Caco-2 (cell line): ENCODE measurements at regions not wholly inside any gene's neighbourhood (a gene's known extent, or its start where the extent isn't known, plus 50 kb on each side); places are given as distances from the start of the nearest gene placed in this dataset.

ENCODE experiments used
- BruUV-seq: library from RNA; stranded (reverse); fragments of 400-500 nt; replicated peaks from 2 replicates; lab custom pipeline; 2021; lab: Mats Ljungman, UMichigan
- CTCF ChIA-PET: fragments of 300-600 bp; sonication (Branson Sonifier 250); formaldehyde crosslinking; loops from one replicate; lab custom pipeline; 2022; ENCODE audit warnings: antibody characterized with exemption; lab: Charles Lee
- POLR2A ChIA-PET: fragments of 300-600 bp; sonication (Branson Sonifier 250); formaldehyde crosslinking; loops from one replicate; lab custom pipeline; 2022; ENCODE audit warnings: antibody characterized with exemption; lab: Charles Lee
- DNase-seq, 2 experiments: peaks; one replicate each; pipeline versions ENCODE4 v3.0.0 to v3.0.0-alpha.2; 2020 to 2022
- H3K27me3 ChIP-seq: replicated peaks from 2 replicates; pipeline ENCODE4 v1.6.0; 2011; ENCODE audit warnings: low read length; ENCODE audit not compliant: control insufficient read depth, insufficient read depth
- H3K36me3 ChIP-seq: 2 replicates; pipeline ENCODE4 v1.5.1; 2011; ENCODE audit warnings: low read length; ENCODE audit not compliant: control insufficient read depth, insufficient read depth
- H3K4me1 ChIP-seq: fragments of 250-450 bp; sonication (Bioruptor Pico); 2 replicates; pipeline ENCODE4 v1.5.1; 2020; ENCODE audit warnings: mild to moderate bottlenecking
- H3K4me3 ChIP-seq: 2 replicates; pipeline ENCODE4 v1.5.1; 2011; ENCODE audit warnings: low read depth, mild to moderate bottlenecking, control low read depth, low read length
- H3K9me3 ChIP-seq: fragments of 250-450 bp; sonication (Bioruptor Pico); 2 replicates; pipeline ENCODE4 v1.5.1; 2020; ENCODE audit warnings: mild to moderate bottlenecking, moderate library complexity
- H3K27ac Mint-ChIP-seq: one replicate; pipeline ENCODE4 v1.8.0; 2022; ENCODE audit warnings: mixed read lengths; ENCODE audit not compliant: unreplicated experiment
- H3K27me3 Mint-ChIP-seq: one replicate; pipeline ENCODE4 v1.8.0; 2022; ENCODE audit warnings: mixed read lengths; ENCODE audit not compliant: insufficient read depth, unreplicated experiment
- H3K36me3 Mint-ChIP-seq: one replicate; pipeline ENCODE4 v1.8.0; 2022; ENCODE audit warnings: mild to moderate bottlenecking, mixed read lengths; ENCODE audit not compliant: insufficient read depth, unreplicated experiment
- H3K4me1 Mint-ChIP-seq: one replicate; pipeline ENCODE4 v1.8.0; 2022; ENCODE audit warnings: low read depth, mixed read lengths; ENCODE audit not compliant: unreplicated experiment
- H3K4me3 Mint-ChIP-seq: one replicate; pipeline ENCODE4 v1.8.0; 2022; ENCODE audit warnings: mild to moderate bottlenecking, moderate library complexity, mixed read lengths; ENCODE audit not compliant: unreplicated experiment
- H3K9me3 Mint-ChIP-seq: one replicate; pipeline ENCODE4 v1.8.0; 2022; ENCODE audit warnings: mixed read lengths; ENCODE audit not compliant: unreplicated experiment
- intact Hi-C: fragments of 100-400 bp; cut with micrococcal nuclease; formaldehyde crosslinking; loops from one replicate; pipeline ENCODE4 v1.10.0; 2022; ENCODE audit not compliant: unreplicated experiment
- TF ChIP-seq, protein P1 (sequence below), 2 experiments: fragments of 200-600 bp in 1 of 2; IDR thresholded peaks; 1 replicate in 1 of 2; 2 replicates in 1 of 2; pipeline versions ENCODE4 v1.5.1 to v1.8.0; 2011 to 2022; ENCODE audit warnings: antibody characterized with exemption in 1 of 2, control low read depth in 1 of 2, inconsistent platforms in 1 of 2, low read depth in 1 of 2, low read length in 1 of 2, mild to moderate bottlenecking in 1 of 2, moderate library complexity in 1 of 2; ENCODE audit not compliant: insufficient read depth in 1 of 2, severe bottlenecking in 1 of 2, unreplicated experiment in 1 of 2

DNA sequence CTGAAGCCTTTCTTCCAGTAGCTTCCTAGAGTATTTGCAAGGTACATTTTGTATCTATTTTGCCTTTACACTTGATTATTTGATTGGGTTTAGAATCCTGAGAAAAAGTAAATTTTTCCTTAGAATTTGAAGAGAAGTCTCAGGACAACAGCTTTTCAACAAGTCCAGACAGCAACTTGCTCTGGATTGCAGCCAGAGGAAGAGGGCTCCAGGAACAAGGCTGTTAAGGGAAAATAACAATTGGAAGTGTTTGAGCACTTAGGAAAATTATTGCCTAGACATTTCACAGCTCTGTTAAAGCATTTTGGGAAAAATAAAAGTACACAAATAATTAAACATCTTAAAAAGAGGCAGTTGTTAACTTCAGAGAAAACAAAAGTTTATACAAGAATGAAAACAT, 58.3 kb upstream of the RAPGEF4 start:
- no peaks in the 10 kb centered on the region for H3K27me3 ChIP-seq
- no TSS peak for BruUV-seq
- no peaks in the 10 kb centered on the region for H3K9me3 ChIP-seq
- H3K4me3 ChIP-seq = no peak overlapping the region
- DNase-seq = no peak
- H3K4me1 Mint-ChIP-seq = no peaks in the 10 kb centered on the region
- no peak overlapping the region for H3K27ac Mint-ChIP-seq
- no peaks in the 10 kb centered on the region for H3K4me1 ChIP-seq
- intact Hi-C loops = no loop called here
- ChIA-PET CTCF (no interaction called here), POLR2A (no interaction called here)
- TF ChIP-seq, protein P1, sequence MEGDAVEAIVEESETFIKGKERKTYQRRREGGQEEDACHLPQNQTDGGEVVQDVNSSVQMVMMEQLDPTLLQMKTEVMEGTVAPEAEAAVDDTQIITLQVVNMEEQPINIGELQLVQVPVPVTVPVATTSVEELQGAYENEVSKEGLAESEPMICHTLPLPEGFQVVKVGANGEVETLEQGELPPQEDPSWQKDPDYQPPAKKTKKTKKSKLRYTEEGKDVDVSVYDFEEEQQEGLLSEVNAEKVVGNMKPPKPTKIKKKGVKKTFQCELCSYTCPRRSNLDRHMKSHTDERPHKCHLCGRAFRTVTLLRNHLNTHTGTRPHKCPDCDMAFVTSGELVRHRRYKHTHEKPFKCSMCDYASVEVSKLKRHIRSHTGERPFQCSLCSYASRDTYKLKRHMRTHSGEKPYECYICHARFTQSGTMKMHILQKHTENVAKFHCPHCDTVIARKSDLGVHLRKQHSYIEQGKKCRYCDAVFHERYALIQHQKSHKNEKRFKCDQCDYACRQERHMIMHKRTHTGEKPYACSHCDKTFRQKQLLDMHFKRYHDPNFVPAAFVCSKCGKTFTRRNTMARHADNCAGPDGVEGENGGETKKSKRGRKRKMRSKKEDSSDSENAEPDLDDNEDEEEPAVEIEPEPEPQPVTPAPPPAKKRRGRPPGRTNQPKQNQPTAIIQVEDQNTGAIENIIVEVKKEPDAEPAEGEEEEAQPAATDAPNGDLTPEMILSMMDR (IDR thresholded peaks at IDR 0.05; ENCODE audit: insufficient read depth in 1 of 2, low read depth in 1 of 2, low read length in 1 of 2, severe bottlenecking in 1 of 2, unreplicated experiment in 1 of 2) = no peak
- no peaks in the 10 kb centered on the region for H3K36me3 Mint-ChIP-seq
- no peaks in the 10 kb centered on the region for H3K36me3 ChIP-seq
- peaks cover 5% of the 10 kb centered on the region for H3K9me3 Mint-ChIP-seq
- no peaks in the 10 kb centered on the region for H3K27me3 Mint-ChIP-seq
- H3K4me3 Mint-ChIP-seq = no peak overlapping the region

DNA sequence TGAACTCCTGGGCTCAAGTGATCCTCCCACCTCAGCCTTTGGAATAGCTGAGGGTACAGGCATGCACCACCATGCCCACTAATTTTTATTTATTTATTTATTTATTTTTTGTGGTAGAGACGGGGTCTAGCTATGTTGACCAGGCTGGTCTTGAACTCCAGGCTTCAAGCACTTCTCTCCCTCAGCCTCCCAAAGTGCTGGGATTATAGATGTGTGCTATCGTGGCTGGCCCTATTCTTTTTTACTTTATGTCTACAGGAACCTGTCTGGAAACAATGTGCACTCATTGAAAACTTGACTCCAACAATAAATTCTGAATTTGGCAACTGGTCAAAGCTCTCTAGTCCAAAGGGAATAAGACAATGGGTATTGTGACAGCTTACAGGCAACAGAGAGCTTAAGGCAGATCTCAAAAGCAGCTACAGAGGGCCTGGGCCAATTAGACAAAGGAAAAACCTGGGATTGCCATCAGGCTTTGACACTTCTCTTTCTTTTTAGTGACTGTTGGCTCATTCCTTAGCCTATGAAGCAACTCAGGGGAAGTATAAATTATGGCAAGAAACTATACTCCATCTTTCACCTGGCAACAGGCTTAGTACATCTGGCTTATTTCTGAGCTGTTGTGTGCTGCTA, 55.1 kb upstream of the RAPGEF4 start:
- Mint-ChIP-seq H3K27ac (no peak overlapping the region), H3K9me3 (peaks cover 17% of the 10 kb centered on the region), H3K27me3 (no peaks in the 10 kb centered on the region), H3K36me3 (no peaks in the 10 kb centered on the region), H3K4me3 (no peak overlapping the region), H3K4me1 (no peaks in the 10 kb centered on the region)
- Histone ChIP-seq H3K4me3 (no peak overlapping the region), H3K9me3 (no peaks in the 10 kb centered on the region), H3K36me3 (no peaks in the 10 kb centered on the region), H3K4me1 (no peaks in the 10 kb centered on the region), H3K27me3 (no peaks in the 10 kb centered on the region)
- BruUV-seq = no TSS peak
- intact Hi-C loops = no loop called here
- no peak for DNase-seq
- POLR2A ChIA-PET = no interaction called here
- TF ChIP-seq, protein P1 (IDR thresholded peaks at IDR 0.05; ENCODE audit: insufficient read depth in 1 of 2, low read depth in 1 of 2, low read length in 1 of 2, severe bottlenecking in 1 of 2, unreplicated experiment in 1 of 2) = no peak
- CTCF ChIA-PET = no interaction called here

DNA sequence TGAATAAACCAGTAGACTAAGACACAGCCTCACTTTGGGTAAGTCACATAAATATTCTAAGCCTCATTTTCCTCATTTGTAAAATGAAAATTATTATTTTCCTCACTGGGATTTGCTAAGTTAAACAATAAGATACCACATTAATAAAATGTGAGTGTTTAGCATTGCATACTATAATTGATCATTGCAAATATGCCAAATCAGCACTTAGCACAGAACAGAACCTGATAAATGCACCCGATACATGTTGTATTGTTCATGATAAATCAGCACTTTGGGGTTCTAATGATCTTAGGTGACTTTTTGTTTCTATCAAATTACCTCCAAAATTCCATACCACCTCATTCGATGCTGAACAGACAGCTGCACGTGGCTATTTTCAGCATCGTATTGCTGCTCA, 50.2 kb upstream of the RAPGEF4 start:
- CTCF ChIA-PET = interaction anchor here (0.6 kb wide), 1 partner anchor 200 kb away, joined by 3 read pairs; no protein-coding TSS in a partner anchor

More for the DNA sequence above, 50.2 kb upstream of the RAPGEF4 start:
- Mint-ChIP-seq H3K27me3 (no peaks in the 10 kb centered on the region), H3K4me1 (no peaks in the 10 kb centered on the region), H3K9me3 (peaks cover 26% of the 10 kb centered on the region), H3K4me3 (no peak overlapping the region), H3K27ac (no peak overlapping the region), H3K36me3 (no peaks in the 10 kb centered on the region)
- no TSS peak for BruUV-seq
- no peak overlapping the region for H3K4me3 ChIP-seq
- TF ChIP-seq, protein P1 (IDR thresholded peaks at IDR 0.05; ENCODE audit: insufficient read depth in 1 of 2, low read depth in 1 of 2, low read length in 1 of 2, severe bottlenecking in 1 of 2, unreplicated experiment in 1 of 2) = no peak
- no peaks in the 10 kb centered on the region for H3K36me3 ChIP-seq
- POLR2A ChIA-PET = no interaction called here
- no peaks in the 10 kb centered on the region for H3K27me3 ChIP-seq
- intact Hi-C loops = no loop called here
- no peaks in the 10 kb centered on the region; the same call in 1 of the 2 replicates for H3K9me3 ChIP-seq
- no peak for DNase-seq
- H3K4me1 ChIP-seq = no peaks in the 10 kb centered on the region
